ENCODE measurements at regions not wholly inside any gene's neighbourhood (a gene's known extent, or its start where the extent isn't known, plus 50 kb on each side); places are given as distances from the start of the nearest gene placed in this dataset.

- no peaks in the 10 kb centered on the region for H3K36me3 ChIP-seq (ENCODE audit: control insufficient read depth, insufficient read depth, low read length)
- H3K4me3 ChIP-seq (ENCODE audit: low read depth, low read length) = no peak overlapping the region
- H3K9ac ChIP-seq (ENCODE audit: low read depth, low read length) = no peak overlapping the region
- no peaks in the 10 kb centered on the region for H3K27me3 ChIP-seq (ENCODE audit: control insufficient read depth, insufficient read depth, low read length)
- no peaks in the 10 kb centered on the region for H3K9me3 ChIP-seq (ENCODE audit: control insufficient read depth, insufficient read depth, low read length)
- peaks cover 2% of the 10 kb centered on the region for H3K4me1 ChIP-seq (ENCODE audit: control insufficient read depth, insufficient read depth, low read length)
Observed at GRCh38 chr2:57981083-57981768, 65.4 kb upstream of the VRK2 start.

DNA sequence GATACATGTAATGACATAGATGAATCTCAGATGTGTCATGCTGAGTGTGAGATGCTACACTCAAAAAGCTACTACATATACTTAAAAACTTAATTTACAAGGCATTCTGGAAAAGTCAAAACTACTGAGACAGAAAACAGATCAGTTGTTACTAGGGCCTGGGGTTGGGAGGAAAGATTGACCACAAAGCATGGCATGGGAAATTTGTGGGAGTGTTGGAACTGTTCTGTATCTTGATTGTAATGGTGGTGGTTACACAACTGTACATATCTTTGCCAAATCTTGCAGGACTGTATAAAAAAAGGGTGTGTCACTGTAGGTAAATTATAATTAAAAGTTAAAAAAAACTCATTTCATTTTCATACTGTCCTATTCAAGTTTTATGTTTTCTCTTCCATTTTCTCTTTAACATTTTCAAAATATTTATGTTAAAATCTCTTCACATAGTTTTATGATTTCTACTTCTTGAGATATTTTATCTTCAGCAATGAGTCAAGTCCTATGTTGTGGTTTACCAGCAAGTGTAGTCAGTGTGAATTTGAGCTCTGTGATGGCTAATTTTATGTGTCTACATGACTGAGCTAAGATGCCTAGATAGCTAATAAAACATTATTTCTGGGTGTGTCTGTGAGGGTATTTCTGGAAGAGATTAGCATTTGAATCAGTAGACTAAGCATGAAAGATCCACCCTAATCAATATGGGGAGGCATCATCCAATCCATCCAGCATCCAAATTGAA is 58.6 kb upstream of the VRK2 start:
- no peak overlapping the region for H3K4me3 ChIP-seq (ENCODE audit: low read depth, low read length)
- no peaks in the 10 kb centered on the region for H3K27me3 ChIP-seq (ENCODE audit: control insufficient read depth, insufficient read depth, low read length)
- H3K4me1 ChIP-seq (ENCODE audit: control insufficient read depth, insufficient read depth, low read length) = no peaks in the 10 kb centered on the region
- no peaks in the 10 kb centered on the region for H3K36me3 ChIP-seq (ENCODE audit: control insufficient read depth, insufficient read depth, low read length)
- H3K9ac ChIP-seq (ENCODE audit: low read depth, low read length) = no peak overlapping the region
- no peaks in the 10 kb centered on the region for H3K9me3 ChIP-seq (ENCODE audit: control insufficient read depth, insufficient read depth, low read length)

DNA sequence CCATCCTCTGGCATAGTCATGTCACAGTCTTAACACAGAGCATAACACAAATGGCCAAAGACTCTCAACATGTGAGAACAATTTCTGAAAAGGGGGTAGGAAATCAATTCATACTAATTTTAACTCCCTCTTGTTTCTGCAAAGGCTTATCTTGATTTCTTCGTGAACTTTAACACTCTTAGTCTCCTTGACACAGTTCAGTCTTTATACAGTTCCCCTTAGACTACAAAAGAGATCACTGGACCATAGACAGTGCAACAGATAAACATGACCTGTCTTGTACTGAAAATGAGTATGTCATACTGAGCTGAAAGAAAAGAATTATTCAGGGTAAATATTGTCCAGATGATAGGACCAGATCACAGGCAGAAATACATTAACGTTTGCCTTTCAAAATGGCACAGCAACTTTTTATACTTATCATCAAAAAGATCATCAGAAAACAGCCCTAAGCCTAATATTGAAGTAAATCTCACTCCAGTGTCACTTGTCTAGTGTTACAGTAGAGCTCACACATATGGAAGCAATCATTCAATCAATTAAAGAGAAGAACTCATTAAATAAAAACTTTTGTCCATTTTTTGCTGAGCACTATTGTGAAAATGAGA is 56.4 kb upstream of the VRK2 start:
- Histone ChIP-seq H3K9ac (ENCODE audit: low read depth, low read length) (no peak overlapping the region), H3K27me3 (ENCODE audit: control insufficient read depth, insufficient read depth, low read length) (no peaks in the 10 kb centered on the region), H3K4me3 (ENCODE audit: low read depth, low read length) (no peak overlapping the region), H3K4me1 (ENCODE audit: control insufficient read depth, insufficient read depth, low read length) (no peaks in the 10 kb centered on the region), H3K9me3 (ENCODE audit: control insufficient read depth, insufficient read depth, low read length) (no peaks in the 10 kb centered on the region), H3K36me3 (ENCODE audit: control insufficient read depth, insufficient read depth, low read length) (no peaks in the 10 kb centered on the region)
